SK-N-SH (cell line): ENCODE measurements at regions not wholly inside any gene's neighbourhood (a gene's known extent, or its start where the extent isn't known, plus 50 kb on each side); places are given as distances from the start of the nearest gene placed in this dataset.

Experiments used
- CTCF ChIA-PET: fragments of 300-600, 350-600 bp; formaldehyde crosslinking; extraction: SDS; loops from one replicate; lab custom pipeline; 2021; lab: Yijun Ruan, JAX
- POLR2A ChIA-PET: fragments of 350-600 bp; sonication (Branson Sonifier 250); formaldehyde crosslinking; extraction: SDS; loops from one replicate; lab custom pipeline; 2020; ENCODE audit warnings: antibody characterized with exemption, inconsistent platforms; lab: Yijun Ruan, JAX
- DNase-seq: peaks from one replicate; pipeline ENCODE4 v3.0.0; 2012
- H2AFZ ChIP-seq: fragments of 200-600 bp; sonication (generic); 2 replicates; pipeline ENCODE4 v1.8.1; 2016; ENCODE audit warnings: antibody characterized with exemption, mild to moderate bottlenecking, low read depth
- H3F3A ChIP-seq: fragments of 200-600 bp; sonication (generic); replicated peaks from 2 replicates; pipeline ENCODE3; 2016; ENCODE audit warnings: antibody characterized with exemption, mild to moderate bottlenecking; ENCODE audit not compliant: insufficient read depth
- H3K27ac ChIP-seq, 2 experiments: fragments of 200-500 bp in 1 of 2; fragments of 200-600 bp in 1 of 2; sonication (Bioruptor generic) in 1 of 2; sonication (generic), shearing (Covaris generic) in 1 of 2; 2 replicates each; pipeline versions ENCODE4 v1.5.1 to v1.6.1; 2014 to 2016; ENCODE audit warnings: low read depth in 2 of 2, inconsistent platforms in 1 of 2, low read length in 1 of 2, mild to moderate bottlenecking in 1 of 2, mixed read lengths in 1 of 2
- H3K27me3 ChIP-seq: fragments of 200-600 bp; sonication (generic), shearing (Covaris generic); 2 replicates; pipeline ENCODE4 v1.6.1; 2016; ENCODE audit warnings: mixed run types; ENCODE audit not compliant: insufficient read depth
- H3K36me3 ChIP-seq, 2 experiments: fragments of 200-500 bp in 1 of 2; fragments of 200-600 bp in 1 of 2; sonication (Bioruptor generic) in 1 of 2; sonication (generic) in 1 of 2; replicated peaks in 1 of 2; 2 replicates each; pipeline versions ENCODE3 to v1.5.1; 2014 to 2016; ENCODE audit warnings: low read length in 1 of 2, mild to moderate bottlenecking in 1 of 2; ENCODE audit not compliant: insufficient read depth in 2 of 2, control insufficient read depth in 1 of 2
- H3K4me1 ChIP-seq, 2 experiments: fragments of 200-500 bp in 1 of 2; fragments of 200-600 bp in 1 of 2; sonication (Bioruptor generic) in 1 of 2; sonication (generic), shearing (Covaris generic) in 1 of 2; 2 replicates each; pipeline versions ENCODE4 v1.5.1 to v1.6.1; 2014 to 2016; ENCODE audit warnings: low read depth in 1 of 2, low read length in 1 of 2, mixed run types in 1 of 2; ENCODE audit not compliant: insufficient read depth in 2 of 2, control insufficient read depth in 1 of 2
- H3K4me2 ChIP-seq: fragments of 200-600 bp; sonication (generic), shearing (Covaris generic); 2 replicates; pipeline ENCODE4 v1.6.1; 2017; ENCODE audit warnings: mixed run types
- H3K4me3 ChIP-seq, 2 experiments: fragments of 200-500 bp in 1 of 2; fragments of 200-600 bp in 1 of 2; sonication (Bioruptor generic) in 1 of 2; sonication (generic), shearing (Covaris generic) in 1 of 2; 2 replicates each; pipeline versions ENCODE4 v1.5.1 to v1.8.1; 2014 to 2016; ENCODE audit warnings: low read depth in 2 of 2, inconsistent platforms in 1 of 2, low read length in 1 of 2, mild to moderate bottlenecking in 1 of 2, mixed read lengths in 1 of 2, moderate library complexity in 1 of 2
- H3K79me2 ChIP-seq: fragments of 200-600 bp; sonication (generic); 2 replicates; pipeline ENCODE4 v1.8.1; 2017; ENCODE audit warnings: mild to moderate bottlenecking; ENCODE audit not compliant: insufficient read depth
- H3K9ac ChIP-seq: fragments of 200-600 bp; sonication (generic); 2 replicates; pipeline ENCODE4 v1.6.1; 2017; ENCODE audit warnings: mixed run types
- H3K9me2 ChIP-seq: fragments of 200-600 bp; sonication (generic); 2 replicates; pipeline ENCODE4 v1.6.1; 2017; ENCODE audit warnings: mixed run types
- H3K9me3 ChIP-seq: fragments of 200-600 bp; sonication (generic); 2 replicates; pipeline ENCODE4 v1.6.1; 2017; ENCODE audit warnings: mixed run types, mild to moderate bottlenecking, moderate library complexity
- H4K20me1 ChIP-seq: fragments of 200-600 bp; sonication (generic); 2 replicates; pipeline ENCODE4 v1.6.1; 2017; ENCODE audit warnings: mild to moderate bottlenecking, mixed run types; ENCODE audit not compliant: insufficient read depth
- CTCF ChIP-seq: fragments of 200-600 bp; sonication (generic); IDR thresholded peaks from 2 replicates; pipeline ENCODE4 v1.6.1; 2017; ENCODE audit warnings: antibody characterized with exemption, mild to moderate bottlenecking, moderate library complexity
- ELF1 ChIP-seq: IDR thresholded peaks from 2 replicates; pipeline ENCODE4 v1.4.0; 2012
- EP300 ChIP-seq, 2 experiments: IDR thresholded peaks; 2 replicates each; pipeline versions ENCODE4 v1.4.0 to v1.6.1; 2012; ENCODE audit warnings: borderline replicate concordance in 1 of 2, low read depth in 1 of 2, low read length in 1 of 2
- EZH2phosphoT487 ChIP-seq: fragments of 200-600 bp; sonication (generic); IDR thresholded peaks from 2 replicates; pipeline ENCODE4 v1.6.1; 2017; ENCODE audit warnings: low read depth, mixed run types, mild to moderate bottlenecking, antibody characterized with exemption, moderate library complexity, borderline replicate concordance
- FOSL2 ChIP-seq: IDR thresholded peaks from 2 replicates; pipeline ENCODE4 v1.4.0; 2012; ENCODE audit warnings: low read depth, mild to moderate bottlenecking, moderate library complexity, borderline replicate concordance
- GABPA ChIP-seq: IDR thresholded peaks from 2 replicates; pipeline ENCODE4 v1.4.0; 2012; ENCODE audit warnings: low read depth, mild to moderate bottlenecking
- IRF3 ChIP-seq: fragments of 150-350 bp; IDR thresholded peaks from 2 replicates; pipeline ENCODE4 v1.6.1; 2016; ENCODE audit warnings: mild to moderate bottlenecking, low read depth, low read length
- POLR2AphosphoS5 ChIP-seq: IDR thresholded peaks from 2 replicates; pipeline ENCODE4 v1.6.1; 2012; ENCODE audit warnings: low read depth, low read length
- RAD21 ChIP-seq: IDR thresholded peaks from 2 replicates; pipeline ENCODE4 v1.6.1; 2012; ENCODE audit warnings: mild to moderate bottlenecking, low read length
- RCOR1 ChIP-seq: fragments of 150-350 bp; IDR thresholded peaks from 2 replicates; pipeline ENCODE4 v1.6.1; 2017; ENCODE audit warnings: antibody characterized with exemption, low read length
- RFX5 ChIP-seq: IDR thresholded peaks from 2 replicates; pipeline ENCODE4 v1.6.1; 2012; ENCODE audit warnings: mild to moderate bottlenecking, improper control_type of control experiment, low read length
- RXRA ChIP-seq: IDR thresholded peaks from 2 replicates; pipeline ENCODE4 v1.4.0; 2012; ENCODE audit warnings: low read depth, mild to moderate bottlenecking, borderline replicate concordance
- SIN3A ChIP-seq: IDR thresholded peaks from 2 replicates; pipeline ENCODE4 v1.6.1; 2012; ENCODE audit warnings: low read depth, mild to moderate bottlenecking, low read length, moderate library complexity, borderline replicate concordance
- SMC3 ChIP-seq: IDR thresholded peaks from 2 replicates; pipeline ENCODE4 v1.6.1; 2012; ENCODE audit warnings: low read depth, low read length, improper control_type of control experiment
- YY1 ChIP-seq: IDR thresholded peaks from 2 replicates; pipeline ENCODE4 v1.4.0; 2012; ENCODE audit warnings: low read depth, mild to moderate bottlenecking
- WGBS: methylation state at CpG from one replicate; pipeline ENCODE4 v1.1.6; 2017; ENCODE audit warnings: low lambda C conversion rate; 5-methylcytosine and 5-hydroxymethylcytosine counted together
- TF ChIP-seq, protein P1 (sequence below): IDR thresholded peaks from 2 replicates; pipeline ENCODE4 v1.4.0; 2012; ENCODE audit warnings: low read depth, borderline replicate concordance
- TF ChIP-seq, protein P2 (sequence below): IDR thresholded peaks from 2 replicates; pipeline ENCODE4 v1.4.0; 2012; ENCODE audit warnings: low read depth
- TF ChIP-seq, protein P3 (sequence below): IDR thresholded peaks from 2 replicates; pipeline ENCODE4 v1.6.1; 2012; ENCODE audit warnings: mild to moderate bottlenecking, low read depth, low read length, moderate library complexity

GRCh38 chr2:145635706-145636427 is 1115.9 kb upstream of the ZEB2 start:
- Histone ChIP-seq H3K9me3 (no peaks in the 10 kb centered on the region), H3K9me2 (no peaks in the 10 kb centered on the region), H3K27me3 (no peaks in the 10 kb centered on the region), H3K36me3 (no peaks in the 10 kb centered on the region), H3K27ac (no peak overlapping the region), H3F3A (no peaks in the 10 kb centered on the region), H4K20me1 (no peaks in the 10 kb centered on the region), H3K9ac (no peak overlapping the region), H3K4me3 (no peak overlapping the region), H3K4me1 (no peaks in the 10 kb centered on the region), H3K79me2 (no peaks in the 10 kb centered on the region), H3K4me2 (no peak overlapping the region), H2AFZ (no peak overlapping the region)
- POLR2A ChIA-PET, result no interaction called here
- DNase-seq, result no peak
- WGBS, result 89% methylated on average over 3 of the region's 3 CpGs
- CTCF ChIA-PET, result interaction anchor here (1.2 kb wide), 1 partner anchor 9 kb away, joined by 4 read pairs; no protein-coding TSS in a partner anchor
- TF ChIP-seq SMC3, result no peak
- no peak for TF ChIP-seq EZH2phosphoT487
- no peak for TF ChIP-seq RXRA
- no peak for TF ChIP-seq POLR2AphosphoS5
- TF ChIP-seq YY1, result no peak
- TF ChIP-seq CTCF, result no peak
- TF ChIP-seq SIN3A, result no peak
- TF ChIP-seq RFX5, result no peak
- no peak for TF ChIP-seq IRF3
- no peak for TF ChIP-seq ELF1
- TF ChIP-seq, protein P1, sequence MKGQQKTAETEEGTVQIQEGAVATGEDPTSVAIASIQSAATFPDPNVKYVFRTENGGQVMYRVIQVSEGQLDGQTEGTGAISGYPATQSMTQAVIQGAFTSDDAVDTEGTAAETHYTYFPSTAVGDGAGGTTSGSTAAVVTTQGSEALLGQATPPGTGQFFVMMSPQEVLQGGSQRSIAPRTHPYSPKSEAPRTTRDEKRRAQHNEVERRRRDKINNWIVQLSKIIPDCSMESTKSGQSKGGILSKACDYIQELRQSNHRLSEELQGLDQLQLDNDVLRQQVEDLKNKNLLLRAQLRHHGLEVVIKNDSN, result no peak
- TF ChIP-seq, protein P2, sequence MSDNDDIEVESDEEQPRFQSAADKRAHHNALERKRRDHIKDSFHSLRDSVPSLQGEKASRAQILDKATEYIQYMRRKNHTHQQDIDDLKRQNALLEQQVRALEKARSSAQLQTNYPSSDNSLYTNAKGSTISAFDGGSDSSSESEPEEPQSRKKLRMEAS, result no peak

GRCh38 chr2:145631561-145631960 is 1111.6 kb upstream of the ZEB2 start:
- Histone ChIP-seq H3K4me2 (no peak overlapping the region), H3K9me2 (no peaks in the 10 kb centered on the region), H3K4me1 (no peaks in the 10 kb centered on the region), H2AFZ (peak overlapping the region; percentile 56; the same call in 1 of the 2 replicates), H3K9me3 (no peaks in the 10 kb centered on the region; the same call in 1 of the 2 replicates), H3F3A (no peaks in the 10 kb centered on the region), H3K36me3 (no peaks in the 10 kb centered on the region), H3K27me3 (no peaks in the 10 kb centered on the region), H3K4me3 (no peak overlapping the region), H3K27ac (no peak overlapping the region), H3K9ac (no peak overlapping the region), H3K79me2 (no peaks in the 10 kb centered on the region), H4K20me1 (no peaks in the 10 kb centered on the region)
- TF ChIP-seq GABPA (no peak), EP300 (IDR thresholded peaks at IDR 0.05; ENCODE audit: borderline replicate concordance in 1 of 2, low read depth in 1 of 2, low read length in 1 of 2) (no peak), SMC3 (no peak), RCOR1 (no peak), RFX5 (no peak), FOSL2 (0 out of 2 replicates have a peak, but pooled peaks have one; percentile 6), RAD21 (no peak)
- TF ChIP-seq, protein P3, sequence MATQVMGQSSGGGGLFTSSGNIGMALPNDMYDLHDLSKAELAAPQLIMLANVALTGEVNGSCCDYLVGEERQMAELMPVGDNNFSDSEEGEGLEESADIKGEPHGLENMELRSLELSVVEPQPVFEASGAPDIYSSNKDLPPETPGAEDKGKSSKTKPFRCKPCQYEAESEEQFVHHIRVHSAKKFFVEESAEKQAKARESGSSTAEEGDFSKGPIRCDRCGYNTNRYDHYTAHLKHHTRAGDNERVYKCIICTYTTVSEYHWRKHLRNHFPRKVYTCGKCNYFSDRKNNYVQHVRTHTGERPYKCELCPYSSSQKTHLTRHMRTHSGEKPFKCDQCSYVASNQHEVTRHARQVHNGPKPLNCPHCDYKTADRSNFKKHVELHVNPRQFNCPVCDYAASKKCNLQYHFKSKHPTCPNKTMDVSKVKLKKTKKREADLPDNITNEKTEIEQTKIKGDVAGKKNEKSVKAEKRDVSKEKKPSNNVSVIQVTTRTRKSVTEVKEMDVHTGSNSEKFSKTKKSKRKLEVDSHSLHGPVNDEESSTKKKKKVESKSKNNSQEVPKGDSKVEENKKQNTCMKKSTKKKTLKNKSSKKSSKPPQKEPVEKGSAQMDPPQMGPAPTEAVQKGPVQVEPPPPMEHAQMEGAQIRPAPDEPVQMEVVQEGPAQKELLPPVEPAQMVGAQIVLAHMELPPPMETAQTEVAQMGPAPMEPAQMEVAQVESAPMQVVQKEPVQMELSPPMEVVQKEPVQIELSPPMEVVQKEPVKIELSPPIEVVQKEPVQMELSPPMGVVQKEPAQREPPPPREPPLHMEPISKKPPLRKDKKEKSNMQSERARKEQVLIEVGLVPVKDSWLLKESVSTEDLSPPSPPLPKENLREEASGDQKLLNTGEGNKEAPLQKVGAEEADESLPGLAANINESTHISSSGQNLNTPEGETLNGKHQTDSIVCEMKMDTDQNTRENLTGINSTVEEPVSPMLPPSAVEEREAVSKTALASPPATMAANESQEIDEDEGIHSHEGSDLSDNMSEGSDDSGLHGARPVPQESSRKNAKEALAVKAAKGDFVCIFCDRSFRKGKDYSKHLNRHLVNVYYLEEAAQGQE, result no peak
- WGBS, result 71% methylated on average over 1 of the region's 1 CpG
- CTCF ChIA-PET, result no interaction called here
- POLR2A ChIA-PET, result no interaction called here
- no peak for DNase-seq
